ENCODE measurements at regions not wholly inside any gene's neighbourhood (a gene's known extent, or its start where the extent isn't known, plus 50 kb on each side); places are given as distances from the start of the nearest gene placed in this dataset.

Small RNA genes lying in the stretch of these regions (small RNA-seq; reads per million reads assigned to genes)
- gene RF00002 = 0 to 3.7 (median 0.42) reads per million in 4 donors

All from stomach (tissue), 4 donors.